Activated T-cell treated with anti-CD3 and anti-CD28 coated beads for 24 hours (primary cell): ENCODE measurements at regions not wholly inside any gene's neighbourhood (a gene's known extent, or its start where the extent isn't known, plus 50 kb on each side); places are given as distances from the start of the nearest gene placed in this dataset.
"Not testable (repeated sequence)": the region's sequence is repeated elsewhere in the genome, so short reads cannot be mapped to it uniquely, and the experiment has no call there.

Experiments used
- DNase-seq: peaks from one replicate; pipeline ENCODE4 v3.0.0-alpha.2; 2020; ENCODE audit warnings: low read depth

- DNase-seq, result no peak
These were observed 314.7 kb upstream of the NOX3 start for GRCh38 chr6:155770313-155770712.

GRCh38 chr6:155765275-155766194 lies 309.9 kb upstream of the NOX3 start:
- no peak for DNase-seq

GRCh38 chr6:155762649-155763048 lies 307.0 kb upstream of the NOX3 start:
- no peak for DNase-seq

GRCh38 chr6:155755452-155755851 lies 299.8 kb upstream of the NOX3 start:
- DNase-seq, result no peak

GRCh38 chr6:155748778-155749177 lies 293.1 kb upstream of the NOX3 start:
- not testable (repeated sequence) for DNase-seq

- DNase-seq, result no peak
These were observed 291.9 kb upstream of the NOX3 start for GRCh38 chr6:155747491-155747890.

GRCh38 chr6:155740781-155741399 lies 285.3 kb upstream of the NOX3 start:
- no peak for DNase-seq

GRCh38 chr6:155738602-155739105 lies 283.0 kb upstream of the NOX3 start:
- no peak for DNase-seq

GRCh38 chr6:155717374-155717773 lies 261.7 kb upstream of the NOX3 start:
- DNase-seq, result no peak

- no peak for DNase-seq
These were observed 255.1 kb upstream of the NOX3 start for GRCh38 chr6:155710704-155711103.

GRCh38 chr6:155709262-155709661 lies 253.6 kb upstream of the NOX3 start:
- DNase-seq, result no peak

GRCh38 chr6:155708100-155708499 lies 252.5 kb upstream of the NOX3 start:
- DNase-seq, result no peak

- no peak for DNase-seq
These were observed 251.2 kb upstream of the NOX3 start for GRCh38 chr6:155706806-155707205.

GRCh38 chr6:155706341-155706740 lies 250.7 kb upstream of the NOX3 start:
- DNase-seq, result no peak

- DNase-seq, result no peak
These were observed 245.7 kb upstream of the NOX3 start for GRCh38 chr6:155701342-155701741.

- DNase-seq, result no peak
These were observed 239.9 kb upstream of the NOX3 start for GRCh38 chr6:155695495-155695894.

GRCh38 chr6:155694419-155694790 lies 238.8 kb upstream of the NOX3 start:
- DNase-seq, result no peak

- DNase-seq, result no peak
These were observed 238.2 kb upstream of the NOX3 start for GRCh38 chr6:155693573-155694418.

GRCh38 chr6:155690820-155691219 lies 235.2 kb upstream of the NOX3 start:
- no peak for DNase-seq

GRCh38 chr6:155687645-155688044 lies 232.0 kb upstream of the NOX3 start:
- DNase-seq, result no peak

GRCh38 chr6:155684416-155685196 lies 229.0 kb upstream of the NOX3 start:
- DNase-seq, result no peak

GRCh38 chr6:155678361-155678760 lies 222.7 kb upstream of the NOX3 start:
- no peak for DNase-seq
